ENCODE measurements at regions not wholly inside any gene's neighbourhood (a gene's known extent, or its start where the extent isn't known, plus 50 kb on each side); places are given as distances from the start of the nearest gene placed in this dataset.

DNA sequence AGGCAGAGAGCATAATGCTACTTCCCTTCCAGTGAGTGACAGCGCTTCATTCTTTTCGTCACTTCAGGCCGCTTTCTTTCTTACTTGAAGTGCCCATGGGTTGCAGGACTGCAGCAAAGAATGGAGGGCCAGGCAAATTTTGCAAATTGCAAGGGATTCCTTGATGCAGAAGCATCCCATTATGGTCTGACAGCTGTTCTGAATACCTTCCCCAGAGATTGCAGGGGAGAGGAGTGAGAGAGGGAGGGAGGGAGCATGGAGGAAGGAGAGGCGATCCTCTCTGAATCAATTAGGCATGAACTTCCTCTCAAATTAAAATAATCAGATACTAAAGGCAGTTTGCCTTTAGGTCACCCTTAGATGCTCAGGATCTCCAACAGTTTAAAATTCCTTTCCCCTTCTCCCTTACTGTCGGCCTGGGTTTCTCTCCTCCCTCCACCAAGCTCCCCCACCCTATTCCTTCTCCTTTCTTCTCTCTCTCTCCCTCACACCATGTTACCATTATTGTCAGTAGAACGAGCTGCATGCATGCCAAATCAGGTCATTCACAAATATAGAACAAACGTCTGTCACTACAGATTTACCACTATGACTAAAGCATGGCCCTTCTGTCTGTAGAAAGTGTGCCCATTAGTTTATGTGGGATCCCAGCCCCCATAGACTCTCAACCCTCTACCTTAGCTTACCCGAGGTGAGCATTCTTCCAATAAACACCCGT is 289.2 kb downstream of the CD83 start:
- TF ChIP-seq ZNF501 (tag by site-specific recombination; IDR thresholded peaks at IDR 0.05) = no peak
- no peak for TF ChIP-seq HOXA7 (CRISPR knock-in tag; IDR thresholded peaks at IDR 0.05; ENCODE audit: borderline replicate concordance)
- TF ChIP-seq, protein P1, sequence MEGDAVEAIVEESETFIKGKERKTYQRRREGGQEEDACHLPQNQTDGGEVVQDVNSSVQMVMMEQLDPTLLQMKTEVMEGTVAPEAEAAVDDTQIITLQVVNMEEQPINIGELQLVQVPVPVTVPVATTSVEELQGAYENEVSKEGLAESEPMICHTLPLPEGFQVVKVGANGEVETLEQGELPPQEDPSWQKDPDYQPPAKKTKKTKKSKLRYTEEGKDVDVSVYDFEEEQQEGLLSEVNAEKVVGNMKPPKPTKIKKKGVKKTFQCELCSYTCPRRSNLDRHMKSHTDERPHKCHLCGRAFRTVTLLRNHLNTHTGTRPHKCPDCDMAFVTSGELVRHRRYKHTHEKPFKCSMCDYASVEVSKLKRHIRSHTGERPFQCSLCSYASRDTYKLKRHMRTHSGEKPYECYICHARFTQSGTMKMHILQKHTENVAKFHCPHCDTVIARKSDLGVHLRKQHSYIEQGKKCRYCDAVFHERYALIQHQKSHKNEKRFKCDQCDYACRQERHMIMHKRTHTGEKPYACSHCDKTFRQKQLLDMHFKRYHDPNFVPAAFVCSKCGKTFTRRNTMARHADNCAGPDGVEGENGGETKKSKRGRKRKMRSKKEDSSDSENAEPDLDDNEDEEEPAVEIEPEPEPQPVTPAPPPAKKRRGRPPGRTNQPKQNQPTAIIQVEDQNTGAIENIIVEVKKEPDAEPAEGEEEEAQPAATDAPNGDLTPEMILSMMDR (tag by site-specific recombination; IDR thresholded peaks at IDR 0.05) = no peak
